Keratinocyte (primary cell): ENCODE measurements at regions not wholly inside any gene's neighbourhood (a gene's known extent, or its start where the extent isn't known, plus 50 kb on each side); places are given as distances from the start of the nearest gene placed in this dataset.

Experiments used
- DNase-seq: peaks from one replicate; pipeline ENCODE4 v3.0.0-alpha.2; 2011; ENCODE audit warnings: low read depth, missing footprints, low spot score
- FAIRE-seq: peaks from 2 replicates; lab custom pipeline; 2011; peaks lifted over from hg19 to GRCh38; lab: Jason Lieb, UNC
- H2AFZ ChIP-seq: 2 replicates; pipeline ENCODE4 v1.6.0; 2012; ENCODE audit warnings: low read length, control low read depth, inconsistent platforms; ENCODE audit not compliant: control insufficient read depth
- H3K27ac ChIP-seq: 2 replicates; pipeline ENCODE4 v1.5.1; 2011; ENCODE audit warnings: low read length; ENCODE audit not compliant: control insufficient read depth, insufficient read depth
- H3K27me3 ChIP-seq: 3 replicates; pipeline ENCODE4 v1.6.0; 2011; ENCODE audit warnings: low read length; ENCODE audit not compliant: control insufficient read depth, insufficient read depth; ENCODE audit errors: extremely low read depth
- H3K36me3 ChIP-seq, 2 experiments: 2 replicates in 1 of 2; 3 replicates in 1 of 2; pipeline ENCODE4 v1.5.1; 2011; ENCODE audit warnings: low read length in 2 of 2, mild to moderate bottlenecking in 1 of 2; ENCODE audit not compliant: control insufficient read depth in 2 of 2, insufficient read depth in 2 of 2; ENCODE audit errors: extremely low read depth in 1 of 2
- H3K4me1 ChIP-seq: 3 replicates; pipeline ENCODE4 v1.5.1; 2011; ENCODE audit warnings: low read length; ENCODE audit not compliant: control insufficient read depth, insufficient read depth; ENCODE audit errors: extremely low read depth
- H3K4me2 ChIP-seq: 3 replicates; pipeline ENCODE4 v1.6.0; 2011; ENCODE audit warnings: low read depth, low read length; ENCODE audit not compliant: control insufficient read depth, insufficient read depth; ENCODE audit errors: extremely low read depth
- H3K4me3 ChIP-seq, 3 experiments: fragments of 200-600 bp in 1 of 3; sonication (generic) in 1 of 3; 2 replicates in 2 of 3; 3 replicates in 1 of 3; pipeline ENCODE4 v1.5.1; 2011 to 2016; ENCODE audit warnings: low read length in 3 of 3, mild to moderate bottlenecking in 3 of 3, control low read depth in 2 of 3, inconsistent platforms in 1 of 3, low read depth in 1 of 3, mixed read lengths in 1 of 3, mixed run types in 1 of 3, moderate library complexity in 1 of 3; ENCODE audit not compliant: control insufficient read depth in 2 of 3, insufficient read depth in 2 of 3; ENCODE audit errors: extremely low read depth in 1 of 3
- H3K79me2 ChIP-seq: 2 replicates; pipeline ENCODE4 v1.6.0; 2012; ENCODE audit warnings: low read length; ENCODE audit not compliant: control insufficient read depth, insufficient read depth
- H3K9ac ChIP-seq: 3 replicates; pipeline ENCODE4 v1.6.0; 2011; ENCODE audit warnings: low read length; ENCODE audit not compliant: control insufficient read depth, insufficient read depth; ENCODE audit errors: extremely low read depth
- H3K9me1 ChIP-seq: 3 replicates; pipeline ENCODE4 v1.6.0; 2011; ENCODE audit warnings: low read length; ENCODE audit not compliant: control insufficient read depth, insufficient read depth; ENCODE audit errors: extremely low read depth
- H3K9me3 ChIP-seq: 2 replicates; pipeline ENCODE4 v1.5.1; 2012; ENCODE audit warnings: low read depth, low read length; ENCODE audit not compliant: control insufficient read depth
- H4K20me1 ChIP-seq: 3 replicates; pipeline ENCODE4 v1.6.0; 2011; ENCODE audit warnings: low read length; ENCODE audit not compliant: control insufficient read depth, insufficient read depth; ENCODE audit errors: extremely low read depth
- CTCF ChIP-seq, 3 experiments: IDR thresholded peaks in 1 of 3; conservative IDR thresholded peaks in 1 of 3; optimal IDR thresholded peaks in 1 of 3; 2 replicates in 2 of 3; 3 replicates in 1 of 3; pipeline versions ENCODE3 to v1.5.1; 2011; ENCODE audit warnings: low read length in 3 of 3, mild to moderate bottlenecking in 3 of 3, moderate library complexity in 2 of 3, control low read depth in 1 of 3, inconsistent platforms in 1 of 3; ENCODE audit not compliant: insufficient read depth in 2 of 3; ENCODE audit errors: extremely low read depth in 1 of 3
- EZH2 ChIP-seq: IDR thresholded peaks from one replicate; pipeline ENCODE4 v1.6.1; 2012; ENCODE audit warnings: inconsistent platforms, mild to moderate bottlenecking, low read length, moderate library complexity
- dilution Hi-C: fragments of 300-500 bp; cut with MboI; formaldehyde crosslinking; loops from one replicate; pipeline ENCODE4 v1.7.0; 2020; ENCODE audit warnings: low sequenced_read_pairs; ENCODE audit not compliant: extremely low pct_ligation_motif_present

- TF ChIP-seq CTCF (optimal IDR thresholded peaks at IDR 0.05 in 1 of 3, IDR thresholded peaks at IDR 0.05 in 1 of 3, conservative IDR thresholded peaks at IDR 0.05 in 1 of 3; ENCODE audit: extremely low read depth in 1 of 3, insufficient read depth in 2 of 3, low read length in 3 of 3) (no peak), EZH2 (no peak)
These were observed 95.7 kb upstream of the EGFLAM start for GRCh38 chr5:38162625-38163024.

GRCh38 chr5:38157024-38157423 is 101.3 kb upstream of the EGFLAM start:
- no peak overlapping the region for H3K9ac ChIP-seq
- DNase-seq = no peak
- H2AFZ ChIP-seq = no peak overlapping the region
- H3K4me1 ChIP-seq = peaks cover 2% of the 10 kb centered on the region
- FAIRE-seq = peak; percentile 53
- no peaks in the 10 kb centered on the region for H3K36me3 ChIP-seq
- H4K20me1 ChIP-seq = no peaks in the 10 kb centered on the region
- dilution Hi-C loops = no loop called here
- H3K27me3 ChIP-seq = no peaks in the 10 kb centered on the region
- H3K79me2 ChIP-seq = no peaks in the 10 kb centered on the region
- H3K9me1 ChIP-seq = no peaks in the 10 kb centered on the region
- H3K9me3 ChIP-seq = no peaks in the 10 kb centered on the region
- no peak overlapping the region for H3K27ac ChIP-seq
- H3K4me2 ChIP-seq = no peak overlapping the region
- TF ChIP-seq EZH2 = no peak
- TF ChIP-seq CTCF (optimal IDR thresholded peaks at IDR 0.05 in 1 of 3, IDR thresholded peaks at IDR 0.05 in 1 of 3, conservative IDR thresholded peaks at IDR 0.05 in 1 of 3; ENCODE audit: extremely low read depth in 1 of 3, insufficient read depth in 2 of 3, low read length in 3 of 3) = peak in 2 of 3 experiments; percentile 23 to 36
- H3K4me3 ChIP-seq = no peak overlapping the region

More at GRCh38 chr5:38162625-38163024, 95.7 kb upstream of the EGFLAM start:
- Histone ChIP-seq H4K20me1 (no peaks in the 10 kb centered on the region), H3K27me3 (no peaks in the 10 kb centered on the region), H3K9ac (no peak overlapping the region), H3K4me1 (no peaks in the 10 kb centered on the region), H3K4me2 (no peak overlapping the region), H3K9me1 (no peaks in the 10 kb centered on the region), H3K4me3 (no peak overlapping the region), H3K36me3 (no peaks in the 10 kb centered on the region), H3K9me3 (no peaks in the 10 kb centered on the region), H3K79me2 (no peaks in the 10 kb centered on the region), H2AFZ (no peak overlapping the region), H3K27ac (no peak overlapping the region)
- DNase-seq (no peak), FAIRE-seq (no peak)
- dilution Hi-C loops = no loop called here
